KBM-7 (cell line): ENCODE measurements at regions not wholly inside any gene's neighbourhood (a gene's known extent, or its start where the extent isn't known, plus 50 kb on each side); places are given as distances from the start of the nearest gene placed in this dataset.

ENCODE experiments used
- DNase-seq: peaks from one replicate; pipeline ENCODE4 v3.0.0-alpha.2; 2015
- in situ Hi-C: fragments of 300-500 bp; cut with MboI; formaldehyde crosslinking; loops from 2 replicates; pipeline ENCODE4 v1.14.3; 2020; ENCODE audit warnings: low sequenced_read_pairs, low pct_unique_long_range_greater_than_20kb, mixed read lengths

- in situ Hi-C loops: no loop called here
- no peak for DNase-seq
Observed at GRCh38 chr13:109568339-109568818, 218.0 kb downstream of the IRS2 start.

GRCh38 chr13:109567315-109567714 is 219.1 kb downstream of the IRS2 start:
- in situ Hi-C loops: no loop called here
- DNase-seq: no peak

- DNase-seq: no peak
- in situ Hi-C loops: no loop called here
Observed at GRCh38 chr13:109565877-109566276, 220.5 kb downstream of the IRS2 start.

GRCh38 chr13:109548374-109548773 is 238.0 kb downstream of the IRS2 start:
- in situ Hi-C loops: no loop called here
- DNase-seq: no peak

GRCh38 chr13:109547942-109548341 is 238.4 kb downstream of the IRS2 start:
- in situ Hi-C loops: no loop called here
- no peak for DNase-seq

GRCh38 chr13:109545931-109546330 is 240.5 kb downstream of the IRS2 start:
- no peak for DNase-seq
- in situ Hi-C loops: no loop called here

GRCh38 chr13:109541081-109541480 is 245.3 kb downstream of the IRS2 start:
- DNase-seq: no peak
- in situ Hi-C loops: no loop called here

GRCh38 chr13:109537584-109537983 is 248.8 kb downstream of the IRS2 start:
- no peak for DNase-seq
- in situ Hi-C loops: no loop called here

GRCh38 chr13:109533350-109533749 is 253.0 kb downstream of the IRS2 start:
- in situ Hi-C loops: no loop called here

GRCh38 chr13:109529964-109530363 is 256.4 kb downstream of the IRS2 start:
- in situ Hi-C loops: no loop called here
- DNase-seq: no peak

More at GRCh38 chr13:109533350-109533749, 253.0 kb downstream of the IRS2 start:
- DNase-seq: no peak

GRCh38 chr13:109521719-109522118 is 264.7 kb downstream of the IRS2 start:
- no peak for DNase-seq
- in situ Hi-C loops: no loop called here

- DNase-seq: no peak
- in situ Hi-C loops: no loop called here
Observed at GRCh38 chr13:109517517-109517916, 268.9 kb downstream of the IRS2 start.

- no peak for DNase-seq
- in situ Hi-C loops: no loop called here
Observed at GRCh38 chr13:109516186-109516585, 270.2 kb downstream of the IRS2 start.

GRCh38 chr13:109510013-109510412 is 276.4 kb downstream of the IRS2 start:
- DNase-seq: no peak
- in situ Hi-C loops: no loop called here

- in situ Hi-C loops: no loop called here
- DNase-seq: no peak
Observed at GRCh38 chr13:109509154-109509900, 277.1 kb downstream of the IRS2 start.

- no peak for DNase-seq
- in situ Hi-C loops: no loop called here
Observed at GRCh38 chr13:109500146-109500773, 286.1 kb downstream of the IRS2 start.

GRCh38 chr13:109497917-109498316 is 288.5 kb downstream of the IRS2 start:
- in situ Hi-C loops: no loop called here
- DNase-seq: no peak

- DNase-seq: no peak
- in situ Hi-C loops: no loop called here
Observed at GRCh38 chr13:109496216-109496615, 290.2 kb downstream of the IRS2 start.

GRCh38 chr13:109494925-109495369 is 291.4 kb downstream of the IRS2 start:
- in situ Hi-C loops: no loop called here
- DNase-seq: no peak

- DNase-seq: no peak
- in situ Hi-C loops: no loop called here
Observed at GRCh38 chr13:109485136-109485794, 301.1 kb downstream of the IRS2 start.
